Neural cell (in vitro differentiated cells): ENCODE measurements at regions not wholly inside any gene's neighbourhood (a gene's known extent, or its start where the extent isn't known, plus 50 kb on each side); places are given as distances from the start of the nearest gene placed in this dataset.

ENCODE experiments used
- H2AFZ ChIP-seq: fragments of 200-600, 300-800 bp; sonication (generic), shearing (Covaris generic); 2 replicates; pipeline ENCODE4 v1.6.0; 2014; ENCODE audit warnings: low read depth, mild to moderate bottlenecking, antibody characterized with exemption, low read length, moderate library complexity
- H3F3A ChIP-seq: fragments of 200-600 bp; shearing (Covaris generic); 2 replicates; pipeline ENCODE4 v1.6.1; 2016; ENCODE audit warnings: mild to moderate bottlenecking, moderate library complexity, mixed read lengths, antibody characterized with exemption, low read length; ENCODE audit not compliant: insufficient read depth, poor library complexity, severe bottlenecking
- H3K27ac ChIP-seq: fragments of 200-600, 300-800 bp; sonication (generic), shearing (Covaris generic); 2 replicates; pipeline ENCODE4 v1.5.1; 2014; ENCODE audit warnings: mild to moderate bottlenecking, low read length, moderate library complexity
- H3K27me3 ChIP-seq: fragments of 300-800, 200-600 bp; sonication (generic), shearing (Covaris generic); 2 replicates; pipeline ENCODE4 v1.6.0; 2014; ENCODE audit warnings: mild to moderate bottlenecking, low read depth, low read length, moderate library complexity; ENCODE audit not compliant: insufficient read depth
- H3K36me3 ChIP-seq: fragments of 300-800, 200-600 bp; sonication (generic), shearing (Covaris generic); 2 replicates; pipeline ENCODE4 v1.5.1; 2014; ENCODE audit warnings: mild to moderate bottlenecking, antibody characterized with exemption, low read length, moderate library complexity; ENCODE audit not compliant: insufficient read depth
- H3K4me2 ChIP-seq: fragments of 300-800, 200-600 bp; sonication (generic), shearing (Covaris generic); 2 replicates; pipeline ENCODE4 v1.6.0; 2014; ENCODE audit warnings: mild to moderate bottlenecking, low read length
- H3K4me3 ChIP-seq: fragments of 300-800, 200-600 bp; sonication (generic), shearing (Covaris generic); 2 replicates; pipeline ENCODE4 v1.5.1; 2014; ENCODE audit warnings: mild to moderate bottlenecking, low read length, moderate library complexity
- H3K79me2 ChIP-seq: fragments of 200-600 bp; shearing (Covaris generic); replicated peaks from 2 replicates; pipeline ENCODE4 v1.6.0; 2014; ENCODE audit warnings: mild to moderate bottlenecking, low read length, moderate library complexity; ENCODE audit not compliant: insufficient read depth
- H3K9ac ChIP-seq: fragments of 300-800, 200-600 bp; sonication (generic), shearing (Covaris generic); 2 replicates; pipeline ENCODE4 v1.6.1; 2016; ENCODE audit warnings: mild to moderate bottlenecking, low read length, mixed read lengths
- H3K9me2 ChIP-seq: fragments of 200-600 bp; shearing (Covaris generic); 2 replicates; pipeline ENCODE4 v1.6.1; 2016; ENCODE audit warnings: mild to moderate bottlenecking, low read length, mixed read lengths; ENCODE audit not compliant: insufficient read depth
- H3K9me3 ChIP-seq: fragments of 200-600, 300-800 bp; sonication (generic), shearing (Covaris generic); 2 replicates; pipeline ENCODE4 v1.6.1; 2016; ENCODE audit warnings: mild to moderate bottlenecking, mixed run types, low read length, moderate library complexity, mixed read lengths
- H4K20me1 ChIP-seq: fragments of 200-600 bp; shearing (Covaris generic); 2 replicates; pipeline ENCODE4 v1.6.1; 2016; ENCODE audit warnings: mild to moderate bottlenecking, mixed run types; ENCODE audit not compliant: insufficient read depth
- EP300 ChIP-seq: fragments of 450-650 bp; conservative IDR thresholded peaks from 2 replicates; pipeline ENCODE4 v1.6.1; 2014; ENCODE audit warnings: antibody characterized with exemption, mild to moderate bottlenecking, moderate library complexity; ENCODE audit not compliant: poor library complexity, severe bottlenecking
- EZH2 ChIP-seq: fragments of 200-600, 300-800 bp; shearing (Covaris generic), sonication (generic); IDR thresholded peaks from 2 replicates; pipeline ENCODE4 v1.6.1; 2014; ENCODE audit warnings: antibody characterized with exemption, low read length, borderline replicate concordance, mild to moderate bottlenecking; ENCODE audit not compliant: insufficient read depth, poor library complexity, severe bottlenecking
- MXI1 ChIP-seq: fragments of 450-650 bp; conservative IDR thresholded peaks from 2 replicates; pipeline ENCODE4 v1.6.1; 2014; ENCODE audit warnings: antibody characterized with exemption, mild to moderate bottlenecking; ENCODE audit not compliant: poor library complexity, severe bottlenecking
- POLR2AphosphoS5 ChIP-seq: IDR thresholded peaks from 2 replicates; pipeline ENCODE4 v1.6.1; 2012
- RAD21 ChIP-seq: fragments of 450-650 bp; conservative IDR thresholded peaks from 2 replicates; pipeline ENCODE4 v1.6.1; 2014; ENCODE audit warnings: antibody characterized with exemption, mild to moderate bottlenecking, moderate library complexity
- REST ChIP-seq: IDR thresholded peaks from 2 replicates; pipeline ENCODE4 v1.6.1; 2012; ENCODE audit warnings: borderline replicate concordance
- SMC3 ChIP-seq: fragments of 450-650 bp; conservative IDR thresholded peaks from 2 replicates; pipeline ENCODE4 v1.6.1; 2014; ENCODE audit warnings: antibody characterized with exemption, mild to moderate bottlenecking, moderate library complexity; ENCODE audit not compliant: poor library complexity
- TAF1 ChIP-seq: IDR thresholded peaks from 2 replicates; pipeline ENCODE4 v1.6.1; 2012; ENCODE audit warnings: low read depth
- TF ChIP-seq, protein P1 (sequence below): fragments of 450-650 bp; IDR thresholded peaks from 2 replicates; pipeline ENCODE4 v1.5.1; 2014; ENCODE audit warnings: antibody characterized with exemption, mild to moderate bottlenecking, moderate library complexity; ENCODE audit not compliant: poor library complexity, severe bottlenecking

DNA sequence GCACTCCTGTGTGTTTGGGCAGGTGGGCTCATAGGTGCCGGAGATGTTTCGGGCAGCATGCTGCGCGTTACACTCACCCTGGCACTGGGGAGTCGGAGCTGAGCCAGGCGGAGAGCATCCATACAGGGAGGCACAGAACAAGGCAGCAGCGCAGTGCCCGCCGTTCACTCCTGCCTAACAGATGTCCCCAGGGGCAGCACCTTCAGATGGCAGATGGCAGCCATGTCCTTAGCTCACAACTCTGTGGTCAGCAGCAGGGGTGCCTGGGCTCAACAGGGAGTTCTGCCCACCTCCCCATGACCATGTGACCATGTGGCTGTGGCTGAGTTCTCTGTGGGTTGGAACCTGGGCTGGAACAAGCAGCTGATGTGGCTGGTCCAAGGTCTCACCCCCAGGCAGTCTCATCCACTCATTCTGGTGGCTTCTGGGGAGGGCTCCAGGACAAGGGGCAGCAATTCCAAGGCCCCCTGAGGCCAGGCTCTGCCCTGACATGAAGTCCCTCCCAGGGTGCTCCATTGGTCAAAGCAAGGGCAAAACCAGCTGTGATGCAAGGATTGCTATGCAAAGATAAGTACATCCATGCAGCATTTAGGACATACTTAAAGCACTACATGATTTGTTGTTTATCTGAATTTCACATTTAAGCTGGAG, 64.2 kb downstream of the MRPL36 start:
- no peaks in the 10 kb centered on the region for H3F3A ChIP-seq
- H3K27ac ChIP-seq, result no peak overlapping the region
- no peak overlapping the region for H3K9ac ChIP-seq
- H3K4me2 ChIP-seq, result no peak overlapping the region
- no peaks in the 10 kb centered on the region for H3K9me3 ChIP-seq
- TF ChIP-seq MXI1 (no peak), REST (no peak), POLR2AphosphoS5 (no peak), SMC3 (no peak), TAF1 (no peak), RAD21 (no peak), EZH2 (no peak), EP300 (no peak)
- TF ChIP-seq, protein P1, sequence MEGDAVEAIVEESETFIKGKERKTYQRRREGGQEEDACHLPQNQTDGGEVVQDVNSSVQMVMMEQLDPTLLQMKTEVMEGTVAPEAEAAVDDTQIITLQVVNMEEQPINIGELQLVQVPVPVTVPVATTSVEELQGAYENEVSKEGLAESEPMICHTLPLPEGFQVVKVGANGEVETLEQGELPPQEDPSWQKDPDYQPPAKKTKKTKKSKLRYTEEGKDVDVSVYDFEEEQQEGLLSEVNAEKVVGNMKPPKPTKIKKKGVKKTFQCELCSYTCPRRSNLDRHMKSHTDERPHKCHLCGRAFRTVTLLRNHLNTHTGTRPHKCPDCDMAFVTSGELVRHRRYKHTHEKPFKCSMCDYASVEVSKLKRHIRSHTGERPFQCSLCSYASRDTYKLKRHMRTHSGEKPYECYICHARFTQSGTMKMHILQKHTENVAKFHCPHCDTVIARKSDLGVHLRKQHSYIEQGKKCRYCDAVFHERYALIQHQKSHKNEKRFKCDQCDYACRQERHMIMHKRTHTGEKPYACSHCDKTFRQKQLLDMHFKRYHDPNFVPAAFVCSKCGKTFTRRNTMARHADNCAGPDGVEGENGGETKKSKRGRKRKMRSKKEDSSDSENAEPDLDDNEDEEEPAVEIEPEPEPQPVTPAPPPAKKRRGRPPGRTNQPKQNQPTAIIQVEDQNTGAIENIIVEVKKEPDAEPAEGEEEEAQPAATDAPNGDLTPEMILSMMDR, result no peak
- no peaks in the 10 kb centered on the region for H3K36me3 ChIP-seq
- no peaks in the 10 kb centered on the region for H4K20me1 ChIP-seq
- H3K27me3 ChIP-seq, result no peaks in the 10 kb centered on the region
- no peak overlapping the region for H2AFZ ChIP-seq
- H3K79me2 ChIP-seq, result no peaks in the 10 kb centered on the region
- no peaks in the 10 kb centered on the region for H3K9me2 ChIP-seq
- no peak overlapping the region for H3K4me3 ChIP-seq

DNA sequence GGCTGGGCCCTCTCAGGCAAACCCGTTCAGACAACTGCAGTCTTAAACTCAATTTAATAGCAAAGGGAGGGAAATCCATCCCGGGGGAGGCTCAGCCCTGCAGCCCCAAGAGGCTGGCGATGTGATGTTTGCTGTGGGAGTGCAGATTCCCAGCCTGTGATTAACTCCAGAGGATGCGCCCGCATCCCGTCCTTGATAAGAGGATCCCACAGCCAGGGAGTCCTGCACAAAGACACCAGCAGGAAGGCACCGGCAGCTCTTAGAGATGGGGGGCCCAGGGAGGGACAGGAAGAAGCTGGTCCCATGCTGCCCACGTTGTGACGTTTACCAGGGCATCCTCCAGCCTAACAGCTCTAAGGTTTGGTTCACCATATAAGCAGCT, 64.7 kb downstream of the MRPL36 start:
- Histone ChIP-seq H3K79me2 (no peaks in the 10 kb centered on the region), H3K9ac (no peak overlapping the region), H3K9me3 (no peaks in the 10 kb centered on the region), H2AFZ (no peak overlapping the region), H3K9me2 (no peaks in the 10 kb centered on the region), H3K4me3 (no peak overlapping the region), H3K27ac (no peak overlapping the region), H3K4me2 (no peak overlapping the region), H3K36me3 (no peaks in the 10 kb centered on the region), H3F3A (no peaks in the 10 kb centered on the region), H3K27me3 (no peaks in the 10 kb centered on the region), H4K20me1 (no peaks in the 10 kb centered on the region)
- no peak for TF ChIP-seq SMC3
- TF ChIP-seq MXI1, result no peak
- TF ChIP-seq, protein P1, result no peak
- TF ChIP-seq TAF1, result no peak
- no peak for TF ChIP-seq RAD21
- no peak for TF ChIP-seq EZH2
- TF ChIP-seq EP300, result no peak
